ENCODE measurements at regions not wholly inside any gene's neighbourhood (a gene's known extent, or its start where the extent isn't known, plus 50 kb on each side); places are given as distances from the start of the nearest gene placed in this dataset.

DNA sequence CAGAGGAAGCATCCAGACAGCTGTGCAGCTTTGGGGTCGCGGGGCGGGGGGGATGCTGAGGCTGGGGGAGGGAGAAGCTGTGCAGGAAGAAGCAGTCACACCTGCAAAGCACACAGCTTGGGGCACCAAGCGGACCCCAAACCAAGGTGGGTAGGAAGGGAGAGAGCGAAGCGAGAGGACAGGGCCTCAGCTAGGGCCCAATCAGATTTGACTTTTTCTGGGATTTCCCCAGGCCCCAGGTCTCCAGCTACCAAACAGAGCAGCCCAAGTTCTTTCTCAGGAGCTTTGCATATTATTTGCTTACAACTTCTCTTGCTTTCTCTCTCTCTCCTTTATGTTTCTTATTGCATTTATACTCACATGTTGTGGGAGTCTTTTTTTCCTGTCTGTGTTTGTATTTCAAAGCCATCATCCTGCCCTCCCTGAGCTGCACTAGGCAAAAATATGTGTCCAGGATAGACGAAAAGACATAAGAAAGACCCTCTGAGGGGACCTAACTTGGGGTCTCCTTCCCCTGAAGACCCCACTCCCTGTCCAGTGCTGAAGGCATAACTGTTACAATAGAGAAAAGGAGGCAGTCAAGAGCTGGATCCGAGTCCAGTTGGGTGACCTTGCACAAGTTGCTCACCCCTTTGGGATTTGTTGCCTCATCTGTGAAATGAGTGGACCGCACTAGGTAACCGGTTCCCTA lies 50.6 kb upstream of the SMNDC1 start:
- H3K9me3 ChIP-seq (ENCODE audit: low read length): no peaks in the 10 kb centered on the region
- H3K4me2 ChIP-seq (ENCODE audit: low read length): no peak overlapping the region
- no peak overlapping the region for H3K27ac ChIP-seq (ENCODE audit: low read length)
- no peaks in the 10 kb centered on the region for H3K9me2 ChIP-seq (ENCODE audit: insufficient read depth, low read length)
- H3K4me3 ChIP-seq (ENCODE audit: low read length): no peak overlapping the region
- H3K9ac ChIP-seq (ENCODE audit: low read length): no peak overlapping the region
- H3K36me3 ChIP-seq (ENCODE audit: insufficient read depth, low read length): no peaks in the 10 kb centered on the region
- H4K20me1 ChIP-seq (ENCODE audit: insufficient read depth): no peaks in the 10 kb centered on the region
- no peaks in the 10 kb centered on the region for H3K79me2 ChIP-seq (replicated peaks; ENCODE audit: insufficient read depth, low read length)
- TF ChIP-seq, protein P1, sequence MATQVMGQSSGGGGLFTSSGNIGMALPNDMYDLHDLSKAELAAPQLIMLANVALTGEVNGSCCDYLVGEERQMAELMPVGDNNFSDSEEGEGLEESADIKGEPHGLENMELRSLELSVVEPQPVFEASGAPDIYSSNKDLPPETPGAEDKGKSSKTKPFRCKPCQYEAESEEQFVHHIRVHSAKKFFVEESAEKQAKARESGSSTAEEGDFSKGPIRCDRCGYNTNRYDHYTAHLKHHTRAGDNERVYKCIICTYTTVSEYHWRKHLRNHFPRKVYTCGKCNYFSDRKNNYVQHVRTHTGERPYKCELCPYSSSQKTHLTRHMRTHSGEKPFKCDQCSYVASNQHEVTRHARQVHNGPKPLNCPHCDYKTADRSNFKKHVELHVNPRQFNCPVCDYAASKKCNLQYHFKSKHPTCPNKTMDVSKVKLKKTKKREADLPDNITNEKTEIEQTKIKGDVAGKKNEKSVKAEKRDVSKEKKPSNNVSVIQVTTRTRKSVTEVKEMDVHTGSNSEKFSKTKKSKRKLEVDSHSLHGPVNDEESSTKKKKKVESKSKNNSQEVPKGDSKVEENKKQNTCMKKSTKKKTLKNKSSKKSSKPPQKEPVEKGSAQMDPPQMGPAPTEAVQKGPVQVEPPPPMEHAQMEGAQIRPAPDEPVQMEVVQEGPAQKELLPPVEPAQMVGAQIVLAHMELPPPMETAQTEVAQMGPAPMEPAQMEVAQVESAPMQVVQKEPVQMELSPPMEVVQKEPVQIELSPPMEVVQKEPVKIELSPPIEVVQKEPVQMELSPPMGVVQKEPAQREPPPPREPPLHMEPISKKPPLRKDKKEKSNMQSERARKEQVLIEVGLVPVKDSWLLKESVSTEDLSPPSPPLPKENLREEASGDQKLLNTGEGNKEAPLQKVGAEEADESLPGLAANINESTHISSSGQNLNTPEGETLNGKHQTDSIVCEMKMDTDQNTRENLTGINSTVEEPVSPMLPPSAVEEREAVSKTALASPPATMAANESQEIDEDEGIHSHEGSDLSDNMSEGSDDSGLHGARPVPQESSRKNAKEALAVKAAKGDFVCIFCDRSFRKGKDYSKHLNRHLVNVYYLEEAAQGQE (IDR thresholded peaks at IDR 0.05; ENCODE audit: borderline replicate concordance): no peak
- TF ChIP-seq, protein P2, sequence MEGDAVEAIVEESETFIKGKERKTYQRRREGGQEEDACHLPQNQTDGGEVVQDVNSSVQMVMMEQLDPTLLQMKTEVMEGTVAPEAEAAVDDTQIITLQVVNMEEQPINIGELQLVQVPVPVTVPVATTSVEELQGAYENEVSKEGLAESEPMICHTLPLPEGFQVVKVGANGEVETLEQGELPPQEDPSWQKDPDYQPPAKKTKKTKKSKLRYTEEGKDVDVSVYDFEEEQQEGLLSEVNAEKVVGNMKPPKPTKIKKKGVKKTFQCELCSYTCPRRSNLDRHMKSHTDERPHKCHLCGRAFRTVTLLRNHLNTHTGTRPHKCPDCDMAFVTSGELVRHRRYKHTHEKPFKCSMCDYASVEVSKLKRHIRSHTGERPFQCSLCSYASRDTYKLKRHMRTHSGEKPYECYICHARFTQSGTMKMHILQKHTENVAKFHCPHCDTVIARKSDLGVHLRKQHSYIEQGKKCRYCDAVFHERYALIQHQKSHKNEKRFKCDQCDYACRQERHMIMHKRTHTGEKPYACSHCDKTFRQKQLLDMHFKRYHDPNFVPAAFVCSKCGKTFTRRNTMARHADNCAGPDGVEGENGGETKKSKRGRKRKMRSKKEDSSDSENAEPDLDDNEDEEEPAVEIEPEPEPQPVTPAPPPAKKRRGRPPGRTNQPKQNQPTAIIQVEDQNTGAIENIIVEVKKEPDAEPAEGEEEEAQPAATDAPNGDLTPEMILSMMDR (IDR thresholded peaks at IDR 0.05; ENCODE audit: poor library complexity, severe bottlenecking): no peak
- TF ChIP-seq MXI1 (conservative IDR thresholded peaks at IDR 0.05; ENCODE audit: poor library complexity, severe bottlenecking) (no peak), EZH2 (IDR thresholded peaks at IDR 0.05; ENCODE audit: borderline replicate concordance, insufficient read depth, low read length, poor library complexity, severe bottlenecking) (no peak), POLR2AphosphoS5 (IDR thresholded peaks at IDR 0.05) (no peak), SMC3 (conservative IDR thresholded peaks at IDR 0.05; ENCODE audit: poor library complexity) (no peak)
- H2AFZ ChIP-seq (ENCODE audit: low read depth, low read length): no peak overlapping the region
- H3K27me3 ChIP-seq (ENCODE audit: insufficient read depth, low read depth, low read length): no peaks in the 10 kb centered on the region
- H3F3A ChIP-seq (ENCODE audit: insufficient read depth, low read length, poor library complexity, severe bottlenecking): no peaks in the 10 kb centered on the region

DNA sequence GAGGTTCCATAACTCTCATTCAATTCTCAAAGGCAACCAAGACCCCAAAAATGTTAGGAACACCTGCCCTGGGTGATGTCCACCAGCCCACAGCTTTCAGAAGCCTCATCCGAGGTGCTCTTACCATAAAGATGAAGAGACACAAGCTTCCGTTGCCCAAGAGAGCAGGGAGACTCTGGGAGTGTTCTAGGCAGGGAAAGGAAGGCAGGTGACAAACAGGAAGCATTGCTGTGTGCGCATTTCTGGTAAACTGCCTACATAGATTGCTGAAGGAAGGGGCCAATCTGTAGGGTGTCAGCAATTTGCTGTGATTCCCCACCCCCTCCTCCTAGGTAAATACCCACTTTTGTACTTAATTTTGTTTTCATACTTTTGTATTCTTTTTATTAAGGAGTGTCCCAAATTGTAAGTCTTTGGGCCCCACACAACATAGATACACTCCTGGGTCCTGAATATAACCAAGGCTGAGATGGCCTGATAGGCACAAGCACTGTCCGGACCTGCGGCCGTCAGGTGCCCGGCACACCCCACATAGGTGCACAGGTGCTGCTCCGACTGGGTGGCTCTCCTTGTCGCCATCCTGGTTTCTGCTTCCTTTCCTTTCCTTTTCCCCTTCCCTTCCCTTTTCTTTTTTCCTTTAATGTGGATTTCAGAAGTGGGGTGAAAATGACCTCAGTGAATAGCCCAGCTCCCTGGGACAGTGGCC lies 51.4 kb upstream of the SMNDC1 start:
- H4K20me1 ChIP-seq (ENCODE audit: insufficient read depth): no peaks in the 10 kb centered on the region
- no peaks in the 10 kb centered on the region for H3K36me3 ChIP-seq (ENCODE audit: insufficient read depth, low read length)
- no peak for TF ChIP-seq SMC3 (conservative IDR thresholded peaks at IDR 0.05; ENCODE audit: poor library complexity)
- no peak for TF ChIP-seq EZH2 (IDR thresholded peaks at IDR 0.05; ENCODE audit: borderline replicate concordance, insufficient read depth, low read length, poor library complexity, severe bottlenecking)
- no peak for TF ChIP-seq TAF1 (IDR thresholded peaks at IDR 0.05; ENCODE audit: low read depth)
- no peak for TF ChIP-seq POLR2AphosphoS5 (IDR thresholded peaks at IDR 0.05)
- TF ChIP-seq MXI1 (conservative IDR thresholded peaks at IDR 0.05; ENCODE audit: poor library complexity, severe bottlenecking): no peak
- no peak for TF ChIP-seq EP300 (conservative IDR thresholded peaks at IDR 0.05; ENCODE audit: poor library complexity, severe bottlenecking)
- TF ChIP-seq RAD21 (conservative IDR thresholded peaks at IDR 0.05): no peak
- TF ChIP-seq, protein P1 (IDR thresholded peaks at IDR 0.05; ENCODE audit: borderline replicate concordance): no peak
- TF ChIP-seq, protein P2 (IDR thresholded peaks at IDR 0.05; ENCODE audit: poor library complexity, severe bottlenecking): no peak
- no peak overlapping the region for H3K27ac ChIP-seq (ENCODE audit: low read length)
- H3K27me3 ChIP-seq (ENCODE audit: insufficient read depth, low read depth, low read length): no peaks in the 10 kb centered on the region
- H3K4me2 ChIP-seq (ENCODE audit: low read length): no peak overlapping the region
- no peaks in the 10 kb centered on the region for H3F3A ChIP-seq (ENCODE audit: insufficient read depth, low read length, poor library complexity, severe bottlenecking)
- no peaks in the 10 kb centered on the region for H3K9me2 ChIP-seq (ENCODE audit: insufficient read depth, low read length)
- no peaks in the 10 kb centered on the region for H3K9me3 ChIP-seq (ENCODE audit: low read length)
- no peak overlapping the region for H3K4me3 ChIP-seq (ENCODE audit: low read length)
- H3K79me2 ChIP-seq (replicated peaks; ENCODE audit: insufficient read depth, low read length): no peaks in the 10 kb centered on the region
- H2AFZ ChIP-seq (ENCODE audit: low read depth, low read length): no peak overlapping the region
- no peak overlapping the region for H3K9ac ChIP-seq (ENCODE audit: low read length)

Data from neural cell (in vitro differentiated cells).